GM19238 (cell line): ENCODE measurements at regions not wholly inside any gene's neighbourhood (a gene's known extent, or its start where the extent isn't known, plus 50 kb on each side); places are given as distances from the start of the nearest gene placed in this dataset.

ENCODE experiments used
- DNase-seq: peaks from one replicate; pipeline ENCODE4 v3.0.0; 2011; ENCODE audit warnings: low spot score; ENCODE audit not compliant: insufficient read length

DNA sequence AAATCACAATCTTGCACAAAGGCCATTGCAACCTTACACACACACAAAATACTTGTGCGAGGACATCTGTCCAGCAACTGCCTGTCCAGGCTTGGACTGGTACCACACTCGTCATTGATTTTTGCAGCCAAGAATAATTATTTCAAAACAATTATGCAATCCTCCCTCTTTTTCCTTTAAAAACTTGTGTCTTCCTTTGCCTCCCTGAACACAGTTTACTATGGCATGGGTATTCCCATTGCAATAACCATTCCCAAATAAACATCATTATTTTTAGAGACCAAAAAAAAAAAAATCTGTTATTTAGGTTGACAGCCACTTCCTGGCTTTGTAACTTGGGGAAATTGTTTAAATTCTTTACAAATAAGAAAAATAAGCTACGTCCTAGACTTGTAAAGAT, 54.0 kb downstream of the C11orf91 start:
- DNase-seq, result no peak

GRCh38 chr11:33646168-33646567, 54.5 kb downstream of the C11orf91 start:
- no peak for DNase-seq

DNA sequence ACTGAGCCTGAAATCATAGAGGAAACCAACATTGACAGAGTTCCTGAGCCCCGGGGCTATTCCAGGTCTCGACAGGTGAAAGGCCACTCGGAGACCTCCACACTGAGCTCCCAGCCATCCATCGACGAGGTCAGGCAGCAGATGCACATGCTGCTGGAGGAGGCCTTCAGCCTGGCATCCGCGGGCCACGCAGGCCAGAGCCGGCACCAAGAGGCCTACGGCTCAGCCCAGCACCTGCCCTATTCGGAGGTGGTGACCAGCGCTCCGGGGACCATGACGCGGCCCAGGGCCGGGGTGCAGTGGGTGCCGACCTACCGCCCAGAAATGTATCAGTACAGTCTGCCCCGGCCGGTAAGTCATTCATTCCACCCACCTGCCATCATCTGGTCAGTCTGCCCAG, 54.9 kb downstream of the C11orf91 start:
- DNase-seq, result no peak

- no peak for DNase-seq
Observed at GRCh38 chr11:33643167-33643824, 57.3 kb downstream of the C11orf91 start.

GRCh38 chr11:33642461-33643166, 58.0 kb downstream of the C11orf91 start:
- no peak for DNase-seq

- no peak for DNase-seq
Observed at GRCh38 chr11:33640730-33641371, 59.8 kb downstream of the C11orf91 start.

- no peak for DNase-seq
Observed at GRCh38 chr11:33638608-33639007, 62.0 kb downstream of the C11orf91 start.

DNA sequence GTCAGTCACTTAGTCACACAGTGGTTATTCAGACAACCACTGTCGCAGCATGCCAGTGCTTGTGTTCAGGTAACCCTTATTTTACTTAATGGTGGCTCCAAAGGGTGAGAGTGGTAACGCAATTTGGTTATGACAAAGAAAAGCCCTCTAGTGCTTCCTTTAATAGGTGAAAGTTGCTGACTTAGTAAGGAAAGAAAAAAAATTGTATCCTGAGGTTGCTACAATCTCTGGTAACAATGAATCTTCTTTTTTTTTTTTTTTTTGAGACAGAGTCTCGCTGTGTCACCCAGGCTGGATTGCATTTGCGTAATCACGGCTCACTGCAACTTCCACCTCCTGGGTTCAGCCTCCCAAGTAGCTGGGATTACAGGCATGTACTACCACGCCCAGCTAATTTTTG, 64.5 kb downstream of the C11orf91 start:
- DNase-seq, result no peak

- DNase-seq, result no peak
Observed at GRCh38 chr11:33635161-33635560, 65.5 kb downstream of the C11orf91 start.

DNA sequence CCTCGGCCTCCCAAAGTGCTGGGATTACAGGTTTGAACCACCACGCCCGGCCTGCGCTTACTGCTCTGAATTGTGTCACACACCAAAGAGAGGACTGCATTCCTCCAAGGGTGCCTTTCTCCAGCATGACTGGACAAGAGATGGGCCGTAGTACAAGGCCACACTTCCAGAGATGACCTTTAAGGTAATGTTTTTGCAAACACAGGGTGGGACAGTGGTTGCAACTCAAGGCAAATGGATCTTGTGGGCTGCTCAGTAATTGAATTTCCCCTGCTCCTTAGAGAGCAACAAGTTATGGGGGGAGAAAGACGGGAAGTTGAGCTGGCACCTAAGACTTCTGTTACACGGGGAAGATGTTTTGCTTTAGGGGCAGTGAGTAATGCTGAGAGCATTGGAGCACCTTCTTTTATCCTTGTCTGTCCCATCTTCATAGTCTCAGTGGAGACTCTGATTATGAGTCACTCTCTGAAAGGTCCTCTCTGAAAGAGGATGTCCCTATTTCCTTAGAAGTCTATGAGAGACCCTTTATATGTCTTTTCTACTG, 66.3 kb downstream of the C11orf91 start:
- no peak for DNase-seq

- DNase-seq, result no peak
Observed at GRCh38 chr11:33633251-33634003, 67.2 kb downstream of the C11orf91 start.

DNA sequence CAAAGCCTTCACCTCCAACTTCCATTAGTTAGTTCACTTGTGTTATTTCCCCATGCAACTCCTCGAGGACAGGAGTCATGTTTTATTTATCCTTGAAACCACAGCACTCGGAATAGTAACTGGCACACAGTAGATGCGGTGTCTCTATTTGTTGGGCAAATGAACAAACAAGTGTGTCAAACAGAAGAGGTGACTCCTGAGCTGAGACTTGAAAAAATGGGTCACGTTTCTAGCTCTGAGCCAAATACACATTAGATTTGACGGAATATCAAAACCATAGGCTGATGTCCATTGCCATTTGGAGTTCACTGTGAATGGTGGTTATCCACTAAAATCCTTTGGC, 68.9 kb downstream of the C11orf91 start:
- DNase-seq, result no peak

DNA sequence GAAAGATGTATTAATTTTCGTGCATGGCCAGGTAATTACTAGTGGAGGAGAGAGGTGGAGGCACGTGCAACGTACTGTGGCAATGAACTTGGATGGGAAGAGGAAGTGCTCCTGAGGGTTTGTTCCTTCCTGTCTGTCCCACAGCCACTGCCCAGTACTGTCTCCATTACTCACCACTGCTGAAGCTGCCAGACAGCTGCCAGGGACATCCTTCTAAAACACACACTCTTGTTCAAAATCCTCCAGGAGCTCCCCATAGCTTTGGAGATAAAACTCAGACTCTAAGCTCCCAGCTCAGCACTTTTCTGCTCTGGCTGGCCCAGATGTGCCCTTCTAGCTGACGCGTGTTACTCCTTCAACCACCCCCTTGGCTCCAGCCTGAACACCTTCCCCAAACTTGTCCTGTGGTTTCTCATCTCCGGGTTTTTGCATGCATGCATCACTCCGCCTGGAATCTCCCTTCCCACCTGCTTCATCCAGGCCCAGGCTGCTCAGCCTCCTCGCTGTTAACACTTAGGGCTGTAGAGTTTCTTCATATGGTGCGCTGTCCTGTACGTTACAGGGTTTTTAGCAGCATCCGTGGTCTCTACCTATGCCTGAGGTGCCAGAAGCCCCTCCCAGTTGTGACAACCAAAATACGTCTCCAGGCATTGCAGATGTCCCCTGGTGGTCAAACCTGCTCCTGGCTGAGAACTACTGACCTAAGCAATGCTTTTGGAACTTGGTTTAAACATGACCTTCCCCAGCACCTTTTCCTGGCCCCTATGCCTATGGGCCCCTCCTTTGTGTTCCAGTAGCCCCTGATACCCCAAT, 69.5 kb downstream of the C11orf91 start:
- DNase-seq, result no peak

GRCh38 chr11:33624083-33624482, 76.5 kb downstream of the C11orf91 start:
- no peak for DNase-seq

DNA sequence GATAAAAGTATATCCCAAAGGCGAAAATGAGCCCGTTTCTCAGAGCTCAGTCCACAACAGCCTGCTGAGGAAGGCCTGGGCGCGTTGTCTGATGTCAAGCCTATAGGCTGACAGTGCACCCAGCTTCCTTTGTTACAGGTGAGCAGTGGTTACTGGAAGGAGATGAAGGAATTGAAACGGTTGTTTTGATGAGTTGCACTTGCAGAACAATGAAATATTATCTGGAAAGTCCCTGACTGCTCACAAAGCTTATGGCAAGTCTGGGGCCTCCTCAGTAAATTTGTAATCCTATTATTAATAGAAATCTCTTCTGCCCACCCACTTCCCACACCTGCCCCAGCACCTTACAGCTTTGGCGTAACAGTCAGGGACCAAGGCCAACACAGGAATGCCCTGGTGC, 77.8 kb downstream of the C11orf91 start:
- no peak for DNase-seq

DNA sequence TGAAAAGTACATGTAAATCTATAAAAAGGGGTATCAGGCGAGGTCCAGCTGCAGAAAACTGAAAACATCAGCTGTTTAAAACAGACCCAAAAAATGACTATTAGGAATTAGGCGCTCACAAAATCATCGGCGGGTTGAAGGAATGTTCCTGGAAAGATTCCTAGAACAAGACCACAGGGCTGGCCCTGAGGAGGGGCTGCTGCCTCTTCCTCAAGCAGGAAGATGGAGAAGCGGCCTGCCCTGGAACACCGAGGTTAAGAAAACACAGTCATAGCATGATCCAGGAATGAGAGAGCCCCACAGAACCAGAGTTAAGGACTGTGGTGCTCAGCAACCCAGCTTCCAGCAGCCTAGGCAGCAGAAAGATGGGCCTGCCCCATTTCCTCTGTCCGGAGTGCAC, 78.4 kb downstream of the C11orf91 start:
- no peak for DNase-seq

DNA sequence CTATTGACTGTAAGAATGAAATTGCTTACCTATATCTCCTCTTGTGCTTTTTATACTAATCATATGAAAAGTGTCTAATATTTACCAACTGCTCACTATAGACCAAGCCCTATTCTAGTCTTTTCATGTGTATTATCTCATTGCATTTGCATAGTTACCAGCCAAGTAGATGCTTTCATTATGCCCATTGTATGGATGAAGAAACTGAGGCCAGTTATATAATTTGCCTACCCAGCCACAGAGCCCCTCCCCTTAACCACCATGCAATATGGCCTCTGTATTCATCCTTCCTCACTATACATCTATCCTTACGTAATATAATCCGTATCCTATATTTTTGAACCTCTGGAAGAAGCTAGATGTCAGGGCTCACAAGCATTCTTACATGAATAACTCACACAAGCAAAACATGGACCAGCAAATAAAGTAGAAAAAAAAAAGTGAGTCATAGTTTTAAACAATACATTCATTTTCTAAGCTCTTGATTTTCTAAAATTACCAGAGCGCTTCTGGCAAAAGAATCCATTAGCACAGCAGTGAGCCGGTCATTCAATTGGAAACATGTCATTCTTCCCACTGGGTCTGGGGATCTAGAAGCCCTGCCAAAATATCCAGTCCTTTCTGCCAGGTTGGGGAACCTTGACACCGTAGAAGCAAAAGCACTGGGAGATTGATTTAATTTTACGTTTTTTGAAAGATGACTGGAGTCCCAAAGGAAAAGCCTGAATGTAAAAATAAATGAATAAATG, 80.0 kb downstream of the C11orf91 start:
- no peak for DNase-seq

- DNase-seq, result no peak
Observed at GRCh38 chr11:33618956-33619355, 81.7 kb downstream of the C11orf91 start.

- DNase-seq, result no peak
Observed at GRCh38 chr11:33618351-33618710, 82.3 kb downstream of the C11orf91 start.

- no peak for DNase-seq
Observed at GRCh38 chr11:33617672-33618350, 82.8 kb downstream of the C11orf91 start.
